NCI-H748 treated with DMSO at 0.1 percent for 48 hours (cell line): ENCODE measurements at regions not wholly inside any gene's neighbourhood (a gene's known extent, or its start where the extent isn't known, plus 50 kb on each side); places are given as distances from the start of the nearest gene placed in this dataset.
A peak's percentile ranks its signal among the peaks of the same experiment; 100 is the strongest.

ENCODE experiments used
- DNase-seq: peaks from one replicate; lab custom pipeline; 2025; lab: John Stamatoyannopoulos, UW

GRCh38 chr2:16615687-16616615 is 49.7 kb downstream of the CYRIA start:
- DNase-seq = no peak

GRCh38 chr2:16615246-16615645 is 50.4 kb downstream of the CYRIA start:
- no peak for DNase-seq

GRCh38 chr2:16614314-16614860 is 51.2 kb downstream of the CYRIA start:
- DNase-seq = peak; percentile 37

GRCh38 chr2:16613539-16614011 is 52.1 kb downstream of the CYRIA start:
- peak; percentile 22 for DNase-seq

- DNase-seq = no peak
Observed at GRCh38 chr2:16612490-16612889, 53.1 kb downstream of the CYRIA start.

GRCh38 chr2:16609786-16610185 is 55.8 kb downstream of the CYRIA start:
- DNase-seq = no peak

- peak; percentile 84 for DNase-seq
Observed at GRCh38 chr2:16608661-16609643, 56.7 kb downstream of the CYRIA start.

- no peak for DNase-seq
Observed at GRCh38 chr2:16607301-16607700, 58.3 kb downstream of the CYRIA start.

GRCh38 chr2:16604236-16604635 is 61.4 kb downstream of the CYRIA start:
- DNase-seq = no peak

- no peak for DNase-seq
Observed at GRCh38 chr2:16591370-16591933, 74.2 kb downstream of the CYRIA start.

GRCh38 chr2:16589465-16589864 is 76.2 kb downstream of the CYRIA start:
- DNase-seq = no peak

- no peak for DNase-seq
Observed at GRCh38 chr2:16588565-16588964, 77.1 kb downstream of the CYRIA start.

GRCh38 chr2:16587601-16588000 is 78.0 kb downstream of the CYRIA start:
- DNase-seq = no peak

GRCh38 chr2:16584824-16585540 is 80.7 kb downstream of the CYRIA start:
- DNase-seq = no peak

- no peak for DNase-seq
Observed at GRCh38 chr2:16584084-16584483, 81.5 kb downstream of the CYRIA start.

- no peak for DNase-seq
Observed at GRCh38 chr2:16581241-16581640, 84.4 kb downstream of the CYRIA start.

GRCh38 chr2:16578081-16578480 is 87.6 kb downstream of the CYRIA start:
- no peak for DNase-seq

- DNase-seq = no peak
Observed at GRCh38 chr2:16570516-16570915, 95.1 kb downstream of the CYRIA start.

GRCh38 chr2:16568998-16569784 is 96.4 kb downstream of the CYRIA start:
- no peak for DNase-seq

- DNase-seq = no peak
Observed at GRCh38 chr2:16566701-16567100, 98.9 kb downstream of the CYRIA start.
